Type B pancreatic cell (in vitro differentiated cells): ENCODE measurements at regions not wholly inside any gene's neighbourhood (a gene's known extent, or its start where the extent isn't known, plus 50 kb on each side); places are given as distances from the start of the nearest gene placed in this dataset.

Experiments used
- DNase-seq: peaks from one replicate; pipeline ENCODE4 v3.0.0; 2021; ENCODE audit warnings: mixed read lengths; ENCODE audit not compliant: unreplicated experiment; ENCODE audit errors: extremely low spot score
- H3K27ac Mint-ChIP-seq: 2 replicates; pipeline ENCODE4 v1.8.0; 2021; ENCODE audit warnings: mild to moderate bottlenecking, mixed read lengths
- H3K27me3 Mint-ChIP-seq: 2 replicates; pipeline ENCODE4 v1.8.0; 2021; ENCODE audit warnings: mixed read lengths
- H3K36me3 Mint-ChIP-seq: 2 replicates; pipeline ENCODE4 v1.8.0; 2021; ENCODE audit warnings: mixed read lengths
- H3K4me1 Mint-ChIP-seq: one replicate; pipeline ENCODE4 v1.8.0; 2021; ENCODE audit warnings: mixed read lengths; ENCODE audit not compliant: unreplicated experiment
- H3K4me3 Mint-ChIP-seq: 2 replicates; pipeline ENCODE4 v1.8.0; 2021; ENCODE audit warnings: mild to moderate bottlenecking, mixed read lengths
- H3K9me3 Mint-ChIP-seq: 2 replicates; pipeline ENCODE4 v1.8.0; 2021; ENCODE audit warnings: mixed read lengths
- CTCF ChIP-seq: fragments of 200-600 bp; sonication (generic); conservative IDR thresholded peaks from 2 replicates; pipeline ENCODE4 v1.5.0; 2021; ENCODE audit warnings: antibody characterized with exemption, mild to moderate bottlenecking

GRCh38 chr10:47053081-47053798, 142.0 kb downstream of the PTPN20 start:
- Mint-ChIP-seq H3K4me3 (no peak overlapping the region), H3K4me1 (peaks cover 11% of the 10 kb centered on the region), H3K27me3 (peaks cover 49% of the 10 kb centered on the region), H3K9me3 (no peaks in the 10 kb centered on the region), H3K36me3 (no peaks in the 10 kb centered on the region), H3K27ac (no peak overlapping the region)
- no peak for TF ChIP-seq CTCF
- no peak for DNase-seq

GRCh38 chr10:47054974-47055373, 143.7 kb downstream of the PTPN20 start:
- Mint-ChIP-seq H3K4me3 (no peak overlapping the region), H3K36me3 (no peaks in the 10 kb centered on the region), H3K4me1 (peaks cover 14% of the 10 kb centered on the region), H3K27me3 (peaks cover 53% of the 10 kb centered on the region), H3K27ac (no peak overlapping the region), H3K9me3 (no peaks in the 10 kb centered on the region)
- DNase-seq: no peak
- no peak for TF ChIP-seq CTCF

GRCh38 chr10:47055386-47056246, 144.4 kb downstream of the PTPN20 start:
- no peak for DNase-seq
- no peak overlapping the region for H3K27ac Mint-ChIP-seq
- no peak overlapping the region for H3K4me3 Mint-ChIP-seq
- H3K27me3 Mint-ChIP-seq: peaks cover 52% of the 10 kb centered on the region
- peaks cover 14% of the 10 kb centered on the region for H3K4me1 Mint-ChIP-seq
- H3K36me3 Mint-ChIP-seq: no peaks in the 10 kb centered on the region
- no peak for TF ChIP-seq CTCF
- H3K9me3 Mint-ChIP-seq: no peaks in the 10 kb centered on the region

- H3K9me3 Mint-ChIP-seq: no peaks in the 10 kb centered on the region
- DNase-seq: no peak
- H3K27ac Mint-ChIP-seq: no peak overlapping the region
- TF ChIP-seq CTCF: no peak
- no peaks in the 10 kb centered on the region for H3K36me3 Mint-ChIP-seq
- peaks cover 55% of the 10 kb centered on the region for H3K27me3 Mint-ChIP-seq
- H3K4me1 Mint-ChIP-seq: peaks cover 14% of the 10 kb centered on the region
- H3K4me3 Mint-ChIP-seq: no peak overlapping the region
Measured at GRCh38 chr10:47056247-47056510, 145.0 kb downstream of the PTPN20 start.

- peaks cover 15% of the 10 kb centered on the region for H3K4me1 Mint-ChIP-seq
- H3K9me3 Mint-ChIP-seq: no peaks in the 10 kb centered on the region
- TF ChIP-seq CTCF: no peak
- H3K36me3 Mint-ChIP-seq: no peaks in the 10 kb centered on the region
- H3K4me3 Mint-ChIP-seq: no peak overlapping the region
- H3K27ac Mint-ChIP-seq: no peak overlapping the region
- H3K27me3 Mint-ChIP-seq: peaks cover 58% of the 10 kb centered on the region
- no peak for DNase-seq
Measured at GRCh38 chr10:47057471-47057870, 146.2 kb downstream of the PTPN20 start.
